GM23338 (cell line): ENCODE measurements at regions not wholly inside any gene's neighbourhood (a gene's known extent, or its start where the extent isn't known, plus 50 kb on each side); places are given as distances from the start of the nearest gene placed in this dataset.

ENCODE experiments used
- ATAC-seq: fragments of 200-7000 bp; cut with Tn5 transposase; 3 replicates; pipeline ENCODE4 v1.9.1; 2020
- DNase-seq: peaks from one replicate; pipeline ENCODE4 v3.0.0-alpha.2; 2015; ENCODE audit warnings: low spot score
- H2AFZ ChIP-seq: fragments of 200-600 bp; sonication (generic); 2 replicates; pipeline ENCODE4 v1.8.0; 2016; ENCODE audit warnings: antibody characterized with exemption, mild to moderate bottlenecking, moderate library complexity
- H3F3A ChIP-seq: fragments of 200-600 bp; sonication (generic); replicated peaks from 2 replicates; pipeline ENCODE4 v1.8.0; 2017; ENCODE audit warnings: antibody characterized with exemption, mixed run types, low read depth
- H3K27ac ChIP-seq: fragments of 200-600 bp; sonication (generic); 2 replicates; pipeline ENCODE4 v1.6.1; 2016; ENCODE audit warnings: low read depth
- H3K27me3 ChIP-seq: fragments of 200-600 bp; sonication (generic); 2 replicates; pipeline ENCODE4 v1.8.0; 2016; ENCODE audit warnings: mild to moderate bottlenecking, mixed run types, moderate library complexity; ENCODE audit not compliant: insufficient read depth
- H3K36me3 ChIP-seq: fragments of 200-600 bp; sonication (generic); 2 replicates; pipeline ENCODE4 v1.8.0; 2016; ENCODE audit warnings: mild to moderate bottlenecking; ENCODE audit not compliant: insufficient read depth
- H3K4me1 ChIP-seq: fragments of 200-600 bp; sonication (generic); 2 replicates; pipeline ENCODE4 v1.8.0; 2016; ENCODE audit warnings: mild to moderate bottlenecking, moderate library complexity; ENCODE audit not compliant: insufficient read depth
- H3K4me2 ChIP-seq: fragments of 200-600 bp; sonication (generic); 2 replicates; pipeline ENCODE4 v1.7.1; 2017; ENCODE audit warnings: mixed run types
- H3K4me3 ChIP-seq: fragments of 200-600 bp; sonication (generic); 2 replicates; pipeline ENCODE4 v1.6.1; 2016; ENCODE audit warnings: mixed run types
- H3K79me2 ChIP-seq: fragments of 200-600 bp; sonication (generic); replicated peaks from 2 replicates; pipeline ENCODE4 v1.8.0; 2017; ENCODE audit warnings: mild to moderate bottlenecking; ENCODE audit not compliant: insufficient read depth
- H3K9me2 ChIP-seq: fragments of 200-600 bp; sonication (generic); 2 replicates; pipeline ENCODE4 v1.8.0; 2017; ENCODE audit not compliant: insufficient read depth
- H4K20me1 ChIP-seq: fragments of 200-600 bp; sonication (generic); replicated peaks from 2 replicates; pipeline ENCODE4 v1.8.0; 2017; ENCODE audit warnings: mild to moderate bottlenecking; ENCODE audit not compliant: insufficient read depth
- H3K27ac Mint-ChIP-seq: 2 replicates; pipeline ENCODE4 v1.8.0; 2020; ENCODE audit warnings: inconsistent platforms, mild to moderate bottlenecking, moderate library complexity, mixed read lengths
- H3K27me3 Mint-ChIP-seq: 3 replicates; pipeline ENCODE4 v1.8.0; 2022; ENCODE audit warnings: low read depth, mild to moderate bottlenecking, moderate library complexity, mixed read lengths, inconsistent platforms; ENCODE audit not compliant: insufficient read depth, poor library complexity
- H3K36me3 Mint-ChIP-seq: 3 replicates; pipeline ENCODE4 v1.8.0; 2021; ENCODE audit warnings: low read depth, mild to moderate bottlenecking, inconsistent platforms, moderate library complexity, mixed read lengths
- H3K4me1 Mint-ChIP-seq: 3 replicates; pipeline ENCODE4 v1.8.0; 2020; ENCODE audit warnings: mild to moderate bottlenecking, inconsistent platforms, mixed read lengths
- H3K4me3 Mint-ChIP-seq: 3 replicates; pipeline ENCODE4 v1.8.0; 2021; ENCODE audit warnings: moderate library complexity, mild to moderate bottlenecking, inconsistent platforms, mixed read lengths
- H3K9me3 Mint-ChIP-seq: 3 replicates; pipeline ENCODE4 v1.8.0; 2020; ENCODE audit warnings: moderate library complexity, mild to moderate bottlenecking, inconsistent platforms, mixed read lengths
- CREB1 ChIP-seq: fragments of 250-450 bp; sonication (Bioruptor Pico); IDR thresholded peaks from 2 replicates; pipeline ENCODE4 v1.5.0; 2020; ENCODE audit warnings: low read depth, mild to moderate bottlenecking, moderate library complexity
- EZH2 ChIP-seq: fragments of 200-600 bp; sonication (generic); IDR thresholded peaks from one replicate; pipeline ENCODE4 v1.8.0; 2017; ENCODE audit warnings: antibody characterized with exemption, mild to moderate bottlenecking, low read depth; ENCODE audit not compliant: unreplicated experiment
- NANOG ChIP-seq: IDR thresholded peaks from 2 replicates; pipeline ENCODE4 v1.6.1; 2016; ENCODE audit warnings: antibody characterized with exemption, borderline replicate concordance
- STAT1 ChIP-seq: IDR thresholded peaks from one replicate; pipeline ENCODE4 v1.6.1; 2016; ENCODE audit warnings: antibody characterized with exemption; ENCODE audit not compliant: unreplicated experiment
- ZNF114 ChIP-seq: fragments of 250-450 bp; sonication (Bioruptor Pico); IDR thresholded peaks from 2 replicates; pipeline ENCODE4 v1.5.0; 2020; ENCODE audit warnings: mild to moderate bottlenecking, moderate library complexity
- ZNF331 ChIP-seq: fragments of 250-450 bp; sonication (Bioruptor Pico); IDR thresholded peaks from 2 replicates; pipeline ENCODE4 v1.5.0; 2020; ENCODE audit warnings: low read depth, mild to moderate bottlenecking, moderate library complexity
- TF ChIP-seq, protein P1 (sequence below), 2 experiments: fragments of 200-600 bp in 1 of 2; sonication (generic) in 1 of 2; conservative IDR thresholded peaks; 2 replicates each; pipeline versions ENCODE4 v1.5.1 to v1.6.1; 2016 to 2017; ENCODE audit warnings: antibody characterized with exemption in 2 of 2, low read depth in 2 of 2, mild to moderate bottlenecking in 2 of 2, moderate library complexity in 1 of 2
- TF ChIP-seq, protein P2 (sequence below): IDR thresholded peaks from one replicate; pipeline ENCODE4 v1.6.1; 2018; ENCODE audit warnings: antibody characterized with exemption; ENCODE audit not compliant: unreplicated experiment
- TF ChIP-seq, protein P3 (sequence below): fragments of 250-450 bp; sonication (Bioruptor Pico); IDR thresholded peaks from 2 replicates; pipeline ENCODE4 v1.5.0; 2020; ENCODE audit warnings: mild to moderate bottlenecking, moderate library complexity
- TF ChIP-seq, protein P4 (sequence below): IDR thresholded peaks from 2 replicates; pipeline ENCODE4 v1.6.1; 2016; ENCODE audit warnings: antibody characterized with exemption

DNA sequence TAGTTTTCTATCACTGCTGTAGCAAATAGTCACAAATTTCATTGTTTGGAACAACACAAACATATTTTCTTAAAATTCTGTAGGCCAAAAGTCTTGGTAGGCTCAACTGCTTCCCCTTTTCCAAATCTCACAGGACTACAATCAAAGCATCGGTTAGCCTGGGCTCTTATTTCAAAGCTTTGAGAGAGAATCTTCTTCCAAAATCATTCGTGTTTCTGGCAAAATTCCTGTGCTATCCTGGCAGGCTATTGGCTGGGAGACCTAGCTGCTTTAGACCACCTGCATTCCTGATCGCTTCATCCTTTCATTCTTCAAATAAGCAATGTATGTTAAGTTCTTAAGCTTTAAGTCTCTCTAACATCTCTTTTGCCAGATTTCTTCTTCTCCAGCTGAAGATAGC is 629.8 kb upstream of the CDH18 start:
- no peak overlapping the region for H3K27ac Mint-ChIP-seq
- Histone ChIP-seq H3K79me2 (no peaks in the 10 kb centered on the region), H3K4me1 (no peaks in the 10 kb centered on the region), H3K27me3 (no peaks in the 10 kb centered on the region), H3F3A (no peaks in the 10 kb centered on the region), H3K27ac (no peak overlapping the region), H2AFZ (no peak overlapping the region), H3K36me3 (no peaks in the 10 kb centered on the region), H3K4me2 (no peak overlapping the region), H3K4me3 (no peak overlapping the region), H3K9me2 (no peaks in the 10 kb centered on the region; the same call in 1 of the 2 replicates), H4K20me1 (no peaks in the 10 kb centered on the region)
- H3K27me3 Mint-ChIP-seq, result peaks cover 2% of the 10 kb centered on the region
- no peak for TF ChIP-seq ZNF331 (CRISPR knock-in tag)
- TF ChIP-seq EZH2, result no peak
- TF ChIP-seq, protein P1, sequence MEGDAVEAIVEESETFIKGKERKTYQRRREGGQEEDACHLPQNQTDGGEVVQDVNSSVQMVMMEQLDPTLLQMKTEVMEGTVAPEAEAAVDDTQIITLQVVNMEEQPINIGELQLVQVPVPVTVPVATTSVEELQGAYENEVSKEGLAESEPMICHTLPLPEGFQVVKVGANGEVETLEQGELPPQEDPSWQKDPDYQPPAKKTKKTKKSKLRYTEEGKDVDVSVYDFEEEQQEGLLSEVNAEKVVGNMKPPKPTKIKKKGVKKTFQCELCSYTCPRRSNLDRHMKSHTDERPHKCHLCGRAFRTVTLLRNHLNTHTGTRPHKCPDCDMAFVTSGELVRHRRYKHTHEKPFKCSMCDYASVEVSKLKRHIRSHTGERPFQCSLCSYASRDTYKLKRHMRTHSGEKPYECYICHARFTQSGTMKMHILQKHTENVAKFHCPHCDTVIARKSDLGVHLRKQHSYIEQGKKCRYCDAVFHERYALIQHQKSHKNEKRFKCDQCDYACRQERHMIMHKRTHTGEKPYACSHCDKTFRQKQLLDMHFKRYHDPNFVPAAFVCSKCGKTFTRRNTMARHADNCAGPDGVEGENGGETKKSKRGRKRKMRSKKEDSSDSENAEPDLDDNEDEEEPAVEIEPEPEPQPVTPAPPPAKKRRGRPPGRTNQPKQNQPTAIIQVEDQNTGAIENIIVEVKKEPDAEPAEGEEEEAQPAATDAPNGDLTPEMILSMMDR (conservative IDR thresholded peaks at IDR 0.05; ENCODE audit: low read depth in 2 of 2), result no peak
- no peak for TF ChIP-seq ZNF114 (CRISPR knock-in tag)
- no peak for TF ChIP-seq STAT1
- no peak for TF ChIP-seq NANOG
- TF ChIP-seq, protein P2, sequence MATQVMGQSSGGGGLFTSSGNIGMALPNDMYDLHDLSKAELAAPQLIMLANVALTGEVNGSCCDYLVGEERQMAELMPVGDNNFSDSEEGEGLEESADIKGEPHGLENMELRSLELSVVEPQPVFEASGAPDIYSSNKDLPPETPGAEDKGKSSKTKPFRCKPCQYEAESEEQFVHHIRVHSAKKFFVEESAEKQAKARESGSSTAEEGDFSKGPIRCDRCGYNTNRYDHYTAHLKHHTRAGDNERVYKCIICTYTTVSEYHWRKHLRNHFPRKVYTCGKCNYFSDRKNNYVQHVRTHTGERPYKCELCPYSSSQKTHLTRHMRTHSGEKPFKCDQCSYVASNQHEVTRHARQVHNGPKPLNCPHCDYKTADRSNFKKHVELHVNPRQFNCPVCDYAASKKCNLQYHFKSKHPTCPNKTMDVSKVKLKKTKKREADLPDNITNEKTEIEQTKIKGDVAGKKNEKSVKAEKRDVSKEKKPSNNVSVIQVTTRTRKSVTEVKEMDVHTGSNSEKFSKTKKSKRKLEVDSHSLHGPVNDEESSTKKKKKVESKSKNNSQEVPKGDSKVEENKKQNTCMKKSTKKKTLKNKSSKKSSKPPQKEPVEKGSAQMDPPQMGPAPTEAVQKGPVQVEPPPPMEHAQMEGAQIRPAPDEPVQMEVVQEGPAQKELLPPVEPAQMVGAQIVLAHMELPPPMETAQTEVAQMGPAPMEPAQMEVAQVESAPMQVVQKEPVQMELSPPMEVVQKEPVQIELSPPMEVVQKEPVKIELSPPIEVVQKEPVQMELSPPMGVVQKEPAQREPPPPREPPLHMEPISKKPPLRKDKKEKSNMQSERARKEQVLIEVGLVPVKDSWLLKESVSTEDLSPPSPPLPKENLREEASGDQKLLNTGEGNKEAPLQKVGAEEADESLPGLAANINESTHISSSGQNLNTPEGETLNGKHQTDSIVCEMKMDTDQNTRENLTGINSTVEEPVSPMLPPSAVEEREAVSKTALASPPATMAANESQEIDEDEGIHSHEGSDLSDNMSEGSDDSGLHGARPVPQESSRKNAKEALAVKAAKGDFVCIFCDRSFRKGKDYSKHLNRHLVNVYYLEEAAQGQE, result no peak
- TF ChIP-seq, protein P3, sequence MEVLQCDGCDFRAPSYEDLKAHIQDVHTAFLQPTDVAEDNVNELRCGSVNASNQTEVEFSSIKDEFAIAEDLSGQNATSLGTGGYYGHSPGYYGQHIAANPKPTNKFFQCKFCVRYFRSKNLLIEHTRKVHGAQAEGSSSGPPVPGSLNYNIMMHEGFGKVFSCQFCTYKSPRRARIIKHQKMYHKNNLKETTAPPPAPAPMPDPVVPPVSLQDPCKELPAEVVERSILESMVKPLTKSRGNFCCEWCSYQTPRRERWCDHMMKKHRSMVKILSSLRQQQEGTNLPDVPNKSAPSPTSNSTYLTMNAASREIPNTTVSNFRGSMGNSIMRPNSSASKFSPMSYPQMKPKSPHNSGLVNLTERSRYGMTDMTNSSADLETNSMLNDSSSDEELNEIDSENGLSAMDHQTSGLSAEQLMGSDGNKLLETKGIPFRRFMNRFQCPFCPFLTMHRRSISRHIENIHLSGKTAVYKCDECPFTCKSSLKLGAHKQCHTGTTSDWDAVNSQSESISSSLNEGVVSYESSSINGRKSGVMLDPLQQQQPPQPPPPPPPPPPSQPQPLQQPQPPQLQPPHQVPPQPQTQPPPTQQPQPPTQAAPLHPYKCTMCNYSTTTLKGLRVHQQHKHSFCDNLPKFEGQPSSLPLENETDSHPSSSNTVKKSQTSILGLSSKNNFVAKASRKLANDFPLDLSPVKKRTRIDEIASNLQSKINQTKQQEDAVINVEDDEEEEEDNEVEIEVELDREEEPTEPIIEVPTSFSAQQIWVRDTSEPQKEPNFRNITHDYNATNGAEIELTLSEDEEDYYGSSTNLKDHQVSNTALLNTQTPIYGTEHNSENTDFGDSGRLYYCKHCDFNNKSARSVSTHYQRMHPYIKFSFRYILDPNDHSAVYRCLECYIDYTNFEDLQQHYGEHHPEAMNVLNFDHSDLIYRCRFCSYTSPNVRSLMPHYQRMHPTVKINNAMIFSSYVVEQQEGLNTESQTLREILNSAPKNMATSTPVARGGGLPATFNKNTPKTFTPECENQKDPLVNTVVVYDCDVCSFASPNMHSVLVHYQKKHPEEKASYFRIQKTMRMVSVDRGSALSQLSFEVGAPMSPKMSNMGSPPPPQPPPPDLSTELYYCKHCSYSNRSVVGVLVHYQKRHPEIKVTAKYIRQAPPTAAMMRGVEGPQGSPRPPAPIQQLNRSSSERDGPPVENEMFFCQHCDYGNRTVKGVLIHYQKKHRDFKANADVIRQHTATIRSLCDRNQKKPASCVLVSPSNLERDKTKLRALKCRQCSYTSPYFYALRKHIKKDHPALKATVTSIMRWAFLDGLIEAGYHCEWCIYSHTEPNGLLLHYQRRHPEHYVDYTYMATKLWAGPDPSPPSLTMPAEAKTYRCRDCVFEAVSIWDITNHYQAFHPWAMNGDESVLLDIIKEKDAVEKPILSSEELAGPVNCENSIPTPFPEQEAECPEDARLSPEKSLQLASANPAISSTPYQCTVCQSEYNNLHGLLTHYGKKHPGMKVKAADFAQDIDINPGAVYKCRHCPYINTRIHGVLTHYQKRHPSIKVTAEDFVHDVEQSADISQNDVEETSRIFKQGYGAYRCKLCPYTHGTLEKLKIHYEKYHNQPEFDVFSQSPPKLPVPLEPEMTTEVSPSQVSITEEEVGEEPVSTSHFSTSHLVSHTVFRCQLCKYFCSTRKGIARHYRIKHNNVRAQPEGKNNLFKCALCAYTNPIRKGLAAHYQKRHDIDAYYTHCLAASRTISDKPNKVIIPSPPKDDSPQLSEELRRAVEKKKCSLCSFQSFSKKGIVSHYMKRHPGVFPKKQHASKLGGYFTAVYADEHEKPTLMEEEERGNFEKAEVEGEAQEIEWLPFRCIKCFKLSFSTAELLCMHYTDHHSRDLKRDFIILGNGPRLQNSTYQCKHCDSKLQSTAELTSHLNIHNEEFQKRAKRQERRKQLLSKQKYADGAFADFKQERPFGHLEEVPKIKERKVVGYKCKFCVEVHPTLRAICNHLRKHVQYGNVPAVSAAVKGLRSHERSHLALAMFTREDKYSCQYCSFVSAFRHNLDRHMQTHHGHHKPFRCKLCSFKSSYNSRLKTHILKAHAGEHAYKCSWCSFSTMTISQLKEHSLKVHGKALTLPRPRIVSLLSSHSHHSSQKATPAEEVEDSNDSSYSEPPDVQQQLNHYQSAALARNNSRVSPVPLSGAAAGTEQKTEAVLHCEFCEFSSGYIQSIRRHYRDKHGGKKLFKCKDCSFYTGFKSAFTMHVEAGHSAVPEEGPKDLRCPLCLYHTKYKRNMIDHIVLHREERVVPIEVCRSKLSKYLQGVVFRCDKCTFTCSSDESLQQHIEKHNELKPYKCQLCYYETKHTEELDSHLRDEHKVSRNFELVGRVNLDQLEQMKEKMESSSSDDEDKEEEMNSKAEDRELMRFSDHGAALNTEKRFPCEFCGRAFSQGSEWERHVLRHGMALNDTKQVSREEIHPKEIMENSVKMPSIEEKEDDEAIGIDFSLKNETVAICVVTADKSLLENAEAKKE (CRISPR knock-in tag), result no peak
- TF ChIP-seq, protein P4, sequence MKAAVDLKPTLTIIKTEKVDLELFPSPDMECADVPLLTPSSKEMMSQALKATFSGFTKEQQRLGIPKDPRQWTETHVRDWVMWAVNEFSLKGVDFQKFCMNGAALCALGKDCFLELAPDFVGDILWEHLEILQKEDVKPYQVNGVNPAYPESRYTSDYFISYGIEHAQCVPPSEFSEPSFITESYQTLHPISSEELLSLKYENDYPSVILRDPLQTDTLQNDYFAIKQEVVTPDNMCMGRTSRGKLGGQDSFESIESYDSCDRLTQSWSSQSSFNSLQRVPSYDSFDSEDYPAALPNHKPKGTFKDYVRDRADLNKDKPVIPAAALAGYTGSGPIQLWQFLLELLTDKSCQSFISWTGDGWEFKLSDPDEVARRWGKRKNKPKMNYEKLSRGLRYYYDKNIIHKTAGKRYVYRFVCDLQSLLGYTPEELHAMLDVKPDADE, result no peak
- no peak for TF ChIP-seq CREB1 (CRISPR knock-in tag)
- no peak for ATAC-seq
- H3K4me3 Mint-ChIP-seq, result no peak overlapping the region
- H3K36me3 Mint-ChIP-seq, result peaks cover 8% of the 10 kb centered on the region; the same call in 2 of the 3 replicates
- H3K4me1 Mint-ChIP-seq, result peaks cover 6% of the 10 kb centered on the region
- peaks cover 3% of the 10 kb centered on the region; the same call in 1 of the 3 replicates for H3K9me3 Mint-ChIP-seq
- DNase-seq, result peak; percentile 64
